SKM-1 treated with dmso at 0.1 percent for 144 hours (cell line): ENCODE measurements at regions not wholly inside any gene's neighbourhood (a gene's known extent, or its start where the extent isn't known, plus 50 kb on each side); places are given as distances from the start of the nearest gene placed in this dataset.
"Not testable (repeated sequence)": the region's sequence is repeated elsewhere in the genome, so short reads cannot be mapped to it uniquely, and the experiment has no call there.

Experiments used
- DNase-seq: peaks from one replicate; lab custom pipeline; 2025; ENCODE audit not compliant: unreplicated experiment; lab: John Stamatoyannopoulos, UW

DNA sequence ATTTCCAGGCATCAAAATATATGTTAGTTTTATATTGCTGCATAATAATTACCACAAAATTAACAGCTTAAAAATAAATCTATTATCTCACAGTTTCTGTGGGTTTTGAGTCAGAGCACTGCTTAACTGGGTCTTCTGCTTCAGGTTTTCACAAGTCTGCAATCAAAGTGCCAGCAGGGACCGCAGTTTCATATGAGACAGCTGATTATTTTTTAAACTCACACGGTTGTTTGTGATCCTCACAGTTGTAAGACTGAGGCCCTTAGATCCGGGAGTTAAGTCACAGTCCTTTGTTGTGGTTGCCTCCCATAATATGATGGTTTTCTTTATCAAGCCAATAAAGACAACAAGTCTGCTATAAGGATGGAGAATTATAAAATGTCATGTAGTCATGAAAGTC lies 146.0 kb upstream of the ZWINT start:
- DNase-seq, result no peak

- no peak for DNase-seq
Measured at GRCh38 chr10:56505555-56505954, 144.5 kb upstream of the ZWINT start.

GRCh38 chr10:56496186-56496486 lies 135.1 kb upstream of the ZWINT start:
- DNase-seq, result no peak

DNA sequence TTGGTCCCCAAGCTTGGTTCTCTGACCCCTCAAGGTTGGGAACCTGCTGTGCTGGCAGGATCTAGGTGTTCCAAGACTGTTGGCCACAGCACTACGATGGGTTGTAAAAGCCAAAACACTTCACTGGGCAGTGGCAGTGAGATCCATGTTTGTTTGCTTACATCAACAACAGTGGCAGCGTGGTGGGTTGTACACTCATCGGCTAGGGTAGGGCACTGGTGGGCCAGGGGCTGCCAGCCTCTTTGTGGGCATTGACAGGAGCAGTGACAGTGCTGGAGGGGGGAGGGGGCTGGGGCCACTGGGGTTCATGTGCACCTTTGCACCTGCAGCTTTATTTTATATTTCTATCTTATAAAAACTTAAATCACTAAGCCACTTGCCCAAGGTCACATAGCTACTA lies 126.7 kb upstream of the ZWINT start:
- no peak for DNase-seq

GRCh38 chr10:56481521-56482091 lies 120.5 kb upstream of the ZWINT start:
- no peak for DNase-seq

DNA sequence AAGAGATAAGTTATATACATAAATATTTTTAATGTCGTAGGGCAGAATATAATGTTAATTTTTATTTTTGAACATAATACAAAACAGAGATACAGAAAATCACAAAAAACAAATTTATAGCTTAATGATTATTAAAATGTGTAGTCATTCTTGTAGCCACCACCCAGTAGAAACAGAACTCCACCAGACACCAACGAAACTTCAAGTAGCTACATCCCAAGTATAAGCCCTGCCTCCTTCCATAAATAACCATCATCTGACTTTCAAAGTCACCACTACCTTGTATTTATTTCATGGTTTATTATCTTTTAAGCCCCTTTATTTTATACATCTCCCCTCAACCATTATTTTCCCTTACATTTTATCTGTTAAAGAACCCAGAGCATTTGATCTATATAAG lies 111.9 kb upstream of the ZWINT start:
- no peak for DNase-seq

DNA sequence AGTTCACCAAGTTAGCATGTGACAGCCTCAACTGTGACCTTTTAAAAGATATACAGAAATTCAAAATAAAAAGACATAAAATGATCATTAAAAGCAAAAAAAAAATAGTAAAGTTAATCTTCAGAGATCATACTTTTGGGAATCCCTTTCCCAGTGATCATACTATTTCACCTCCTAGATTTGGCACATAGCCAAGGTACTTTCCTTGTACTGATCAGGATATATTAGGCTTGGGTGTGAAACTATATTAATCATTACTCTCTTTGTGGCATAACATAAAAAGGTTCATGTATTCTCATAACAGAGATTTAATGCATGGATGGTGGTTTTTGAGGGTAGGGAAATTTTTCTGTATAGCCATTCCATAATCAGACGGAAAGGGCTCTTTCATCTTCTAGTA lies 109.6 kb upstream of the ZWINT start:
- no peak for DNase-seq

DNA sequence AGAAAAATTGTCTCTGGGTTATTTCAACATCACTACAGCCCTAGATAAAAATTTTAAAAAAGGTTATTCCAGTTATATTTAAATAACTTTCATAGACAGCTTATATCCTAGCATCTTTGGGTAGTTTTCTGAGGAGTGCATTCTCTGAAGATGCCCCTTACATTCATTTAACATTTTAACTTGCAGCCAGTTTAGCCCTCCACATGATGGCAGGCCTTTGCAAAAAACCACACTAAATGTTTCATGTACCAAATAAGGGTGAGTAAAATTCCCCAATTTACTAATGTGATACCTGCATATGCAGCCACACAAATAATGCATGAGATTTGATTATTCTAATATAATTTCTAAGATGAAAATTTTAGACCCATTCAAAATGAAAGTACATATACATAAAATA lies 108.4 kb upstream of the ZWINT start:
- no peak for DNase-seq

DNA sequence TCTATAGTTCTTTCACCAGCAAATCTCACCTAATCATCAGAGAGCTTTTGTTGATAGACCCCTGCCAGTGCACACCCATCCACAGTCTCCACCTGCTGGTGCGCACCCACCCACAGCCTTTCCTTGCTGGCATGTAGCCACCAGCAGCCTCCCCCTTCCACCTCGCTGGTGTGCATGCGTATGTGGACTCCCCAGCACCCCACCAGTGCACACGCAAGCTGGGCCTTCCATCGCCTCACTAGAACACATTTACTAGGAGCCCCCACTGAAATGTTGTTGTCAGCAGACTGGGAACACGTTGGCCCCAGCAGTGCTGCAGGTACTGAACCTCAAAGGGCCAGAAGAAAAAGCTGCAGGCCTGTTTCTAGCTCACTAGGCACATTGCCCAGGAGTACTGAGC lies 104.9 kb upstream of the ZWINT start:
- DNase-seq, result no peak

- peak; percentile 30 for DNase-seq
Measured at GRCh38 chr10:56449770-56450169, 88.7 kb upstream of the ZWINT start.

DNA sequence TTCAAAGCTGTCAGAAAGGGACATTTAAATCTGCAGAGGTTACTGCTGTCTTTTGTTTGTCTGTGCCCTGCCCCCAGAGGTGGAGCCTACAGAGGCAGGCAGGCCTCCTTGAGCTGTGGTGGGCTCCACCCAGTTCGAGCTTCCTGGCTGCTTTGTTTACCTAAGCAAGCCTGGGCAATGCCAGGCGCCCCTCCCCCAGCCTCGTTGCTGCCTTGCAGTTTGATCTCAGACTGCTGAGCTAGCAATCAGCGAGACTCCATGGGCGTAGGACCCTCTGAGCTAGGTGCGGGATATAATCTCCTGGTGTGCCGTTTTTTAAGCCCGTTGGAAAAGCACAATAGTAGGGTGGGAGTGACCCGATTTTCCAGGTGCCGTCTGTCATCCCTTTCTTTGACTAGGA lies 86.6 kb upstream of the ZWINT start:
- not testable (repeated sequence) for DNase-seq

DNA sequence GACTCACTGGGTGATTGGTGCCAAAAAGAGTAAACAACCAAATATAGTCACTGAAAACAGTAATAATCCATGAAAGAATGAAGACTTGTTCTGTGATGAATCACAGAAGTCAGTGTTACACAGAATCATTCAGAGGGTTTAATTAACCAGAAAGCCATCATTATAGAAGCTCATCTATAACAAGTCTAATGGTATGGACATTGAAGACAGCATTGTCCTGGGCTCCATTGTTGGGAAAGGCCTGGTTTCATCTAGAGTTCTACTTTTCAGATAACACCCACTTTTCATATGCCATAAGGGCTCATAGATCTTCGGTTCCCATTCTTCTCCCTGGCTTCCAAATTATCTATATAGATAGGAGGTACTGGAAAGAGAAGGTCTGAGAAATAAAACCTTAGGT lies 80.3 kb upstream of the ZWINT start:
- not testable (repeated sequence) for DNase-seq
